ENCODE measurements at regions not wholly inside any gene's neighbourhood (a gene's known extent, or its start where the extent isn't known, plus 50 kb on each side); places are given as distances from the start of the nearest gene placed in this dataset.
"Not testable (repeated sequence)": the region's sequence is repeated elsewhere in the genome, so short reads cannot be mapped to it uniquely, and the experiment has no call there.

GRCh38 chr7:65453341-65454030 is 79.8 kb downstream of the ZNF92 start:
- DNase-seq (ENCODE audit: low read depth in 2 of 2, low spot score in 1 of 2) = no peak

GRCh38 chr7:65454469-65454868 is 80.8 kb downstream of the ZNF92 start:
- DNase-seq (ENCODE audit: low read depth in 2 of 2, low spot score in 1 of 2) = no peak

- not testable (repeated sequence) for DNase-seq (ENCODE audit: low read depth in 2 of 2, low spot score in 1 of 2)
Measured at GRCh38 chr7:65455050-65455449, 81.4 kb downstream of the ZNF92 start.

- no peak for DNase-seq (ENCODE audit: low read depth in 2 of 2, low spot score in 1 of 2)
Measured at GRCh38 chr7:65457705-65458104, 84.0 kb downstream of the ZNF92 start.

GRCh38 chr7:65459438-65459837 is 85.8 kb downstream of the ZNF92 start:
- DNase-seq (ENCODE audit: low read depth in 2 of 2, low spot score in 1 of 2) = no peak

- no peak for DNase-seq (ENCODE audit: low read depth in 2 of 2, low spot score in 1 of 2)
Measured at GRCh38 chr7:65462148-65462716, 88.6 kb downstream of the ZNF92 start.

GRCh38 chr7:65463184-65463583 is 89.5 kb downstream of the ZNF92 start:
- DNase-seq (ENCODE audit: low read depth in 2 of 2, low spot score in 1 of 2) = no peak

GRCh38 chr7:65469919-65470558 is 96.4 kb downstream of the ZNF92 start:
- not testable (repeated sequence) for DNase-seq (ENCODE audit: low read depth in 2 of 2, low spot score in 1 of 2)

GRCh38 chr7:65471587-65471986 is 97.9 kb downstream of the ZNF92 start:
- no peak for DNase-seq (ENCODE audit: low read depth in 2 of 2, low spot score in 1 of 2)

- no peak for DNase-seq (ENCODE audit: low read depth in 2 of 2, low spot score in 1 of 2)
Measured at GRCh38 chr7:65475040-65475726, 101.5 kb downstream of the ZNF92 start.

GRCh38 chr7:65475734-65476319 is 102.2 kb downstream of the ZNF92 start:
- DNase-seq (ENCODE audit: low read depth in 2 of 2, low spot score in 1 of 2) = peak in 1 of 2 donors; percentile 2

GRCh38 chr7:65477326-65477725 is 103.7 kb downstream of the ZNF92 start:
- no peak for DNase-seq (ENCODE audit: low read depth in 2 of 2, low spot score in 1 of 2)

- no peak for DNase-seq (ENCODE audit: low read depth in 2 of 2, low spot score in 1 of 2)
Measured at GRCh38 chr7:65489260-65489767, 115.7 kb downstream of the ZNF92 start.

- not testable (repeated sequence) for DNase-seq (ENCODE audit: low read depth in 2 of 2, low spot score in 1 of 2)
Measured at GRCh38 chr7:65496697-65497096, 123.0 kb downstream of the ZNF92 start.

GRCh38 chr7:65503434-65504152 is 129.9 kb downstream of the ZNF92 start:
- no peak for DNase-seq (ENCODE audit: low read depth in 2 of 2, low spot score in 1 of 2)

- DNase-seq (ENCODE audit: low read depth in 2 of 2, low spot score in 1 of 2) = not testable (repeated sequence)
Measured at GRCh38 chr7:65504504-65505319, 131.1 kb downstream of the ZNF92 start.

GRCh38 chr7:65505320-65505633 is 131.6 kb downstream of the ZNF92 start:
- not testable (repeated sequence) for DNase-seq (ENCODE audit: low read depth in 2 of 2, low spot score in 1 of 2)

GRCh38 chr7:65508581-65509367 is 135.1 kb downstream of the ZNF92 start:
- DNase-seq (ENCODE audit: low read depth in 2 of 2, low spot score in 1 of 2) = not testable (repeated sequence)
